GM19324 (cell line): ENCODE measurements at regions not wholly inside any gene's neighbourhood (a gene's known extent, or its start where the extent isn't known, plus 50 kb on each side); places are given as distances from the start of the nearest gene placed in this dataset.

ENCODE experiments used
- ATAC-seq: cut with Tn5 transposase; IDR thresholded peaks from one replicate; pipeline ENCODE4 v1.9.1; 2021; ENCODE audit warnings: mild to moderate bottlenecking, moderate library complexity; ENCODE audit not compliant: unreplicated experiment, low FRiP score

- ATAC-seq, result no peak
Measured at GRCh38 chr4:181710143-181710542, 533.1 kb upstream of the TENM3 start.

DNA sequence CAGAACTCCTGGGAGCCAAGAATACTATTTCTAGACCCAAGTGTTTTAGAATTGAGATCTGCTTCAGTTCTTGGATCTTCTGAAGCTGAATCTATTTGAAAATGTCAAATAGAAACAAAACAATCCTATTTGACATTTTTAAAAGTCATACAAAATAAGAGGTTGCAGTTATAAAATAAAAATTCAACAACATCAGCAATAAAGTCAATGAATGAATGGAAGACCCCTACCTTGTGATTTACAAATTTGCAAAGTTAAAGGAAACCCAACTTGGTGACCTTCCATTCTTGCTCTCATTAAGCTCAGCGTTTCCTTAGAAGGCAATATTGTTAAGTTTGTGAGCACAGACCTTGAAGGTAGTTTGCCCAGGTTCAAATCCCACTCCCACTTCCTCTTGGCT lies 531.8 kb upstream of the TENM3 start:
- ATAC-seq, result no peak

GRCh38 chr4:181728305-181728966 lies 514.8 kb upstream of the TENM3 start:
- ATAC-seq, result no peak

DNA sequence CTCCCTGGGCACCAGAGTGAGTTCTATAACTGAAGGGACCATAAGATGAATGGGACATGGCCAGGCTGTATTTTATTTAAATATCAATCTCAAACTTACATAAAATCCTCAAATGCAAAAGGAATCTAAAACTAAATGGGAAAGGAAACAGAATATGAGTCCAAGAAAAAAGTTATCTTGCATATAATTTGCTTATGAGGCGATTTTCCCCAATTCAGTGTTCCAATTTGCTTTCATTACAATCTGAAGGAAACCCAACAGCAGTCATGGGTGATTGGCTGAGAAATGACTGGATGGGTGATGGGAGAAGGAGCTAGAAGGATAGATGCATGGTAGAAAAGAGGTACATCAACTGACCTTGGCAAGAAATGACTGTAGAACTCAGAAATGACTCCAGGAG lies 511.3 kb upstream of the TENM3 start:
- ATAC-seq, result no peak

- ATAC-seq, result no peak
Measured at GRCh38 chr4:181737744-181738143, 505.5 kb upstream of the TENM3 start.

- ATAC-seq, result no peak
Measured at GRCh38 chr4:181739031-181739430, 504.2 kb upstream of the TENM3 start.

DNA sequence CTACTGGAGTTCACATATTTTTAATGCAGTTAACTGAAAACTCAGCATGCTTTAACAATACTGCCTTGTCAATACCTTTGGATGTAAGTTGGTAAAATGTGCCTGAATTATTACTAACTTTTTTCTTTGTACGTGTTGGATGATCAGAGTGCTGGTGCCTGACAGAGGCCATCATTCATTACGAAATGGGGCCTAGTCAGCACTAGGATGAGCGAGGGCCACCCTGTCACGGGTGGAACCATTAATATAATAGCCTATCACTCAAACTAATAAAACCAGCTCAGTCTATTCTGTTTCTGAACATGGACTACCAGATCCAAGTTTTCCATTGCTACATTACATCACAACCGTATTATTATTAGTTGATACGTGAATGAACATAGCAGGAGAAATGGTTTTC lies 501.7 kb upstream of the TENM3 start:
- no peak for ATAC-seq

- no peak for ATAC-seq
Measured at GRCh38 chr4:181745933-181746625, 497.1 kb upstream of the TENM3 start.

- no peak for ATAC-seq
Measured at GRCh38 chr4:181748581-181748980, 494.6 kb upstream of the TENM3 start.

DNA sequence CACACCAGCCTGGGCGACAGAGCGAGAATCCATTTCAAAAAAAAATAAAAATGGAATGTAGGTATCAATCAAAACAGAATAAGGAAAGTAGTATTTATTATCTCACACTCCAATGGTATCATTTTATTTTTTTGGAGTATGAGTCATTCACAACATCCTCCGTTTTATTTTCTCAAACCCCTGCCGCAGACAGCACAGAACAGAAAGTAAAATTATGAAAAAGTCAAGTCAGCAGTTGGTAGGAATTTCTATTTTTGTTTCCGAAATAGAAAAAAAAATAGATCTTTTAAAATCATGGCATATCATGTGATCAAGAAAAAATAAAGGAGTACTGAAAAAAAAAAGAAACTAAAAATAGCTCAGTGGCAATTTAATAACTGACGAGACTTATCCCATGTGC lies 490.7 kb upstream of the TENM3 start:
- ATAC-seq, result no peak

DNA sequence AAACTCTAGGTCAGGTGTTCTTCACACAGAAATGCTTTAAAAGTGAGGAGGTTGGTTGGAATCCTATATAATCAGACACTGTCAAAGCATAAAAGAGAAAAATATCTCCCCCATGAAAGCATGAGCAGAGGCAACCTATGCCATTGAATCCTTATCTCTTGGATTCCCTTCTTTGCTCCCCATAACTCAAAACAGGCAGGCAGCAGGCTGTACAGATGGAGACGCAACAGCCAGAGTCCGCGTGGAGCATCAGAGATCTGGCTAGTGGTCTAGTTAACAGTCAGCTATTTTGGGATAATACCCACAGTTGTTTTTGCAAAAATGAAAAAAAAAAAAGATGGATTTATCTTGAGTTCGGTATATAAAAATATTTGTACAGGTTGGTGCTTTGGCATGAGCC lies 490.0 kb upstream of the TENM3 start:
- no peak for ATAC-seq

DNA sequence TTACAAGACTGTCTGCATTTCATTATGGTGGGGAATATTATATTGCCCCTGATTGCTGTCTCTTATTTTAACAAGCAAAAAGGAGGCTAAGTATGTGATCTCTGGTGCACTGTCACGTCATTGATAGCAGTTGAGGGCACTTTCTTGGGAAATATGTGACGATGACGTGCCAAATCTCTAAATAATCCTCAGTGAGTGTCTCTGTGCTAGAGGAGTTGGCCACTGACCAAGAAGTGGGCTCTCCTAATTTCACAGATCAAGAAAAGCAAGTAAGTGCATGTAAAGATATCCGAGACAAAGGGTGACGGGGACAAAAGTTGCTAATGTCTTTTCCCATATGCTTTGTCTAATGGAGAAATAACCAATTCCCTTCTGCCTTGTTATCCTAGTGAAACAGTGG lies 487.4 kb upstream of the TENM3 start:
- no peak for ATAC-seq

- no peak for ATAC-seq
Measured at GRCh38 chr4:181756451-181757095, 486.6 kb upstream of the TENM3 start.

GRCh38 chr4:181757098-181757497 lies 486.1 kb upstream of the TENM3 start:
- no peak for ATAC-seq

DNA sequence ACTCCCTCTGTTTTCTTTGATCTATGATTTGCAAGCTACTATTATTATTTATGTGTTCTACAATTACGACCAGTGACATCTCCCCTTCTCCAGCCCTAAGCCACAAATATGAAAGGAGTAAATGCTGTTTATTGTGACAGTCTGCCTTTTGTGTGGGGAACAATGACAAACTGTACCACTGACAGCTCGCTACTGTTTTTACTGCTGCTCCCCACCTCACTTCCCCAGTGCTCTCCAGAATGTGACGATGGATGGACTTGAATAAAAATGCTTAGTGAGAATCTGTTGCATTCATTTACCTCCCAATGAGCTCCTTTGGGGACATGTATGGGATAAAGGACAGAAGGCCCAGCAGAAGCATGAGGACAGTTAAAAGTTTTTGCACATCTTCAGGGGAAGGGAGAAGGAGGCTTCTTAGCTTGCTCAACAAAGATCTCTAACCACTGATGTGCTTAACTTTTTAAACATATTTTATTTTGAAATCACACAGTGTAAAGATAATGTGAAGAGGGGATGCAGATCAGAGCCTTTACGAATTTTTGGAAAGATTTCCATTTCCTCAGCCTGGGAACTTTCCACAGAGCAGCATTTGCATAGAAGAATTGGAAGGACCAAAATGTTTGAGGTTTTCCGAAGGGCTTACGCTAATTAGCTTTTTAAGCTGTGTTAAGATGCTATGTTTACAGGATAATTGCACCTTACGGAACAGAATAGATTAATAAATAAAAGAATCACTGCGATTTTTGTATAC lies 485.1 kb upstream of the TENM3 start:
- ATAC-seq, result no peak

GRCh38 chr4:181760560-181760959 lies 482.6 kb upstream of the TENM3 start:
- no peak for ATAC-seq

DNA sequence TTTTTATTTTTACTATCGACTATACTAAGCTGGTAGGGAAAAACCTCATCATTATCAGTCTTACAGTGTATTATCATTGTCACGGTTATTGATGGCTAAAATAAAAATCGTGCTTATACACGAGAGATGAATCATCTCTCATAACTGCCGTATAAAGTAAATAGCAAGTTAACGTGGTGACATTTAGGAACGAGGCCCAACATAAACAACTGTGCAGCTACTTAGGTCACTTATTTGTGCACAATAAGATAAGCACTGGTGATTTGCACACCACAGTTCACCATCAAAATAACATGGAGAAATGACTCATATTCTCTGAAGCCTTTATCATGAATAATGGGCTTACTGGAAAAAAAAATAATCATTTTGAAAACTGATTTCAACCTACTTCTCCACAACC lies 482.0 kb upstream of the TENM3 start:
- ATAC-seq, result no peak

DNA sequence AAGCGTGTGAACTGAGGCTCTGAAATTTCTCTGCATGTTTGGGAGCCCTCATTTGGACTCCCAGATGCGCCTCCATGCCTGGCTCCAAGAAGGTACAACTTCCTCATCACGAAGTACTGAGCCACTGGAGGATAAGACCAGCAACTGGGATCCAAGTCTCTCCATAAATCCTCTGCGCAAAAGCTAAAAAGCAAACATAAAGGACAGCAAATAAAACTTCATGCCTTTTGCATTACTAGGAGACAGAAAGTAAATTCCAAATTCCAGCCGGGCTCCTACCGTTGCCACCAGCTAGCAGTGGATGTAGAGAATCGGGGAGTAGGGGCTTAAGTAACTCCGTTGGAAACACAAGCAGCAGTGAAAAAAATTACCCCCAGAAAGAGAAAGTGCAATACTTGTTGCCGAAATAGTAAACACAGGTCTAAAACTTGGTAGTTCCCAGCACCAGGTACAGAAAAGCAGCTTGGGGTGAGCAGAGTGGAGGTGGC lies 477.1 kb upstream of the TENM3 start:
- ATAC-seq, result no peak

DNA sequence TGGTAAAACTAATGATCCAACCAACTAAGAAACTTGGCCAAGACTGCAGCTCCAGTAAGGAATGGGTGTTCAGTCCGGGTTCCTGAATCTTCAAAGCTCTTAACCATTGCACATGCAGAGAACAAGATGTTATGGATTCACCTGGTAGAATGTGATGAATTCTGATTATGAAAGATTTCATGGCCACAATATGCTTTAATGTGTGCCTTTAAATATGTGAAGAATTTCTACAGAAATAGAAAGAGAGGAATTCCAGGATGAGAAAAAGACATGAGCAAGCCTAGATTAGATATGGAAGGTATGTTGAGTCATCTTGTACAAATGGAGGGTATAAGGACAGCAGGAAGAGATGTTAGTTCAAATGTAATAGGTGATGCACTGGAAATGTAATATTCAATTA lies 472.2 kb upstream of the TENM3 start:
- ATAC-seq, result no peak

DNA sequence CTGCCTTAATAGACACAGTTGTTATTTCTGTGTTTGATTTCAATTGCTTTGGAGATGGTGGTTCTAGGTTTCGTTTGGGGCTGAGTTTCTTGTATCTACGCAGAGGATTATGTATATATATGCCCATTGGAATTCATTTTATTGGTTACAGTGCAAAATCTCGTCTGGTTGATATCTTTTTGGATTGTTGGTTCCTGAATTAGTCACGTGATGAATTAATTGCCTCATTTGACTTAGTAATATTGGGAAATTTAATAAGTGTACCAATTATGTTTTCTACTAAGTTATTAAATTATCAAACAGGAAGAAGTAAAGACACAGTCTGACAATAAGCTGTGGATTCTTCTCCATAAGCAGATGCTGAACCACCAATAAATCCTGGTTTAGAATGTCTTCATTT lies 467.9 kb upstream of the TENM3 start:
- ATAC-seq, result no peak
